Stromal cell of bone marrow (primary cell): ENCODE measurements at regions not wholly inside any gene's neighbourhood (a gene's known extent, or its start where the extent isn't known, plus 50 kb on each side); places are given as distances from the start of the nearest gene placed in this dataset.
"Not testable (repeated sequence)": the region's sequence is repeated elsewhere in the genome, so short reads cannot be mapped to it uniquely, and the experiment has no call there.

Source experiments
- DNase-seq: peaks from one replicate; pipeline ENCODE4 v3.0.0-alpha.2; 2012; ENCODE audit warnings: low read depth

DNA sequence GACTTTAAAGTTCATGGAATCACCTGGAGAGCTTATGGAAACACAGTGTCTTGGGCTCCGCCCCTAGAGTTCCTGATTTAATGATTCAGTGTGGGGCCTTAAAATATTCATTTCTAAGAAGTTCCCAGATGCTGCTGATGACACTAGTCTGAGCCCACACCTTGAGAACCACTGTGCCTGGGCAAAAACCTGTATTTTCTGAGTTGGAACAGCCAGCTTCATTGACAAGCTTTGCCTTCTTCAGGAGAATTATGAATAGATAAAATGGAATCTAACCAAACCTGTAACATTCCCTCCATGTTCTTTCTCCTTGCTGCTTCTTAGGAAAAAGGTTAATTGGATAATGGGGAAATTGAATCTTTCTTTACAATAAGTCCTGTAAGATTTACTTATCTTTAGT, 490.7 kb downstream of the DIPK2A start:
- no peak for DNase-seq

- DNase-seq = no peak
These were observed 492.3 kb downstream of the DIPK2A start for GRCh38 chr3:144463911-144464310.

DNA sequence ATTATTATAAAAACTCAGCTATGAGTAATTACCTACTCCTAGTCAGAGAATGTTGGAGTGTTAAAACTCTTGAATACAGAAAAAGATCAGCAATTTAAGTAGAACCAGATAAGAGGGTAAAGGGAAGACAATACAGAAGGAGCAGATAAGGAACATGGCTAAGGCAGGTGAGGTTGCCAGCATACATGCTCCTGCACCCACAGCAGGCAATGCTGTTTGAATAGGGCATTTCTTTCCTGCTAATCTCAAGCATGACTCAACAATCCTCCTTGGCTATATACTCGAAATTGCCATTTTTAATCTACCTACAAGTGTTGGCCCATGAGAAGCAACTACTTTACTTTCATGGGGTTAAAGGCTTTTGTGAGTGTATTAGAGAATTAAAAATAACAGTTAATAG, 494.5 kb downstream of the DIPK2A start:
- no peak for DNase-seq

- no peak for DNase-seq
These were observed 494.9 kb downstream of the DIPK2A start for GRCh38 chr3:144466540-144466939.

- DNase-seq = no peak
These were observed 499.0 kb downstream of the DIPK2A start for GRCh38 chr3:144470666-144471065.

- no peak for DNase-seq
These were observed 506.0 kb downstream of the DIPK2A start for GRCh38 chr3:144477593-144477992.

GRCh38 chr3:144480416-144480919, 508.8 kb downstream of the DIPK2A start:
- no peak for DNase-seq

- no peak for DNase-seq
These were observed 511.3 kb downstream of the DIPK2A start for GRCh38 chr3:144482876-144483275.

DNA sequence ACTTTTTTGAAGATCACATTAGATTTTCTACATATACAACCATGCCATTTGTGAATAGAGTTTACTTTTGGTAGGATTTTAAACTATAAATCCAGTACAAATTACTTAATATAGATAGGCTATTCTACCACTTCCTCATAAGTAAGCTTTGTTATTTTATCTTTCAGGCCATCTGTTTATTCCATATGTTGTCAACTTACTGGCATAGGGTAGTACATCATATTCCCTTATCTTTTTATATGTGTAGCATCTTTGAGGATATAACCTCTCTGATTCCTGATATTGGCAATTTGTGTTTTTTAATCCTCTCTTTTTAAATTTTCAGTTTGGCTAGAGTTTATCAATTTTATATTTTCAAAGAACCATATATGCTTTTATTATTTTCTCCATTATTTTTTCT, 515.4 kb downstream of the DIPK2A start:
- no peak for DNase-seq

- no peak for DNase-seq
These were observed 517.3 kb downstream of the DIPK2A start for GRCh38 chr3:144488927-144489326.

DNA sequence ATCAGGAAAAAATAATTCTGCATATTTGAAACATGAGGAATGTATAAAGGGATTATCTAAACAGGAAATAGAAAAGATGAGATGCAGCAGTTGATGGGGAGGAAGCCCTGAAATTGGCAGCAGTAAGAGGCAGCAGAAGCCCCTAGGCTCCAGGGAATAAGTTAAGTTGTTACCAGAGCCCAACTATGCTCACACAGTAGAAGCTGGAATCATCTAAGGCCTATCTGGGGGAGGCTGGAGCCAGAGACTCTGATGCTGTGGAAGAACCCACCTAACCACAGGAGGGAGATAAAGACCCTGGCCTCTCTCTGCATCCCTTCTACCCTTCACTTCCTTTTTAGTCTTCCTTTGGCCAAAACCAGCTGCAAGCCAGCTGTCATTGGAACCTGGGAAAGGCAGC, 519.7 kb downstream of the DIPK2A start:
- DNase-seq = no peak

GRCh38 chr3:144494651-144495050, 523.0 kb downstream of the DIPK2A start:
- DNase-seq = not testable (repeated sequence)

GRCh38 chr3:144496141-144496835, 524.7 kb downstream of the DIPK2A start:
- no peak for DNase-seq

- DNase-seq = no peak
These were observed 525.8 kb downstream of the DIPK2A start for GRCh38 chr3:144497452-144497851.

- no peak for DNase-seq
These were observed 527.6 kb downstream of the DIPK2A start for GRCh38 chr3:144499001-144499930.

- no peak for DNase-seq
These were observed 529.8 kb downstream of the DIPK2A start for GRCh38 chr3:144501467-144501866.

DNA sequence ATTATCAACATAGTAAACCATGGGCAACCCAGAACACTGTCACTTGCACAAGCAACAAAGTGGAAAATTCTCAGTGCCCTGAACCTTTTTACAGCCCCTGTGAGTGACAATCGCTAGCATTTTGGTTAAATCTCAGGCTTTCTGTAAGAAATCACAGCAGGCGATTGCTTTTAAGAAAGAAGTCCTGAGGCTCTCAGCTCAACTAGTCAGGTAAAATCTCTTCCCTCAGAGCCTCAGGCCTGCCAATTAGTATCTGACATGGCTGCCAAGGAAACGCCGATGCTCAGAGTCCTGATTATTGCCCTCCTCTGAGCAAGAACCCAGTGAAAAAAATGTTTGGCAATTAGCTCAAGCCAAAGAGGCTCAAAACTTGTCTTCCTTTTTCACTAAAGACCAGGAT, 530.8 kb downstream of the DIPK2A start:
- DNase-seq = no peak

- DNase-seq = not testable (repeated sequence)
These were observed 534.8 kb downstream of the DIPK2A start for GRCh38 chr3:144506375-144506774.

- no peak for DNase-seq
These were observed 539.7 kb downstream of the DIPK2A start for GRCh38 chr3:144511346-144511745.

DNA sequence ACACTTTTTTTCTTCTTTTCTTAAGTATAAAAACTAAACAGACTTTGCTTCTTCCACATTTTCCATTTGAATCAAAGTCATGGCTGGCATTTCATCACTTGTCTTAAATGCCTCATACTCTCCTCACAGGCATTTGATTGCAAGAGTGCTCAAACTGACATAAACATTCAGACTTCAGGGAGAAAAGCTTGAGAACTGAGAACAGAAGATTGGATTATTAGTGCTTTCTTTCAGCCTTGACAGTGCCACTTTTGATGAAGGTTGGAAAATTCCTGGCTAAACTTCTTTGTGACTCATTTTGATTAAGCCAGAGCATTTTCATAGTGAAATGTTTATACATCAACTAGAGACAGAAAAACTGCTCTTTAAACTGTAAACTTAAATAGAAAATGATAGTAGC, 544.4 kb downstream of the DIPK2A start:
- no peak for DNase-seq

DNA sequence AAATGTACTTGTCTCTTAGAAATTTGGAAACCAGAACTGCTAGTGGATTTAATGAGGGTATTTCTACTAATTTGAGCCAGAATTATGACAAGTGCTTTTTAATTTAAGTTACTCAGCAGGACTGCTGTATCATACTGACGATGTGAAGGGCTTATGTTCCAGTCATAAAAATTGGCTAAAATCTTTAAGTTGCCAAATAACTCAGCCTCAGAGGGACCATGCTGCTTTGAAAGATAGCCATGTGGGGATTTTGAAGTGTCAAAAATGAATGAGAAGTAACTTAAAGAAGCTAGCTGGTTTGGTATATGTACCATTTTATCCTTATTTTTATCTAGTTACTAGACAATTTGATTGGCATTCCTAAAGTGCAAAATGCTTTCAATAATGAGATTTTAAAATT, 545.0 kb downstream of the DIPK2A start:
- DNase-seq = no peak

DNA sequence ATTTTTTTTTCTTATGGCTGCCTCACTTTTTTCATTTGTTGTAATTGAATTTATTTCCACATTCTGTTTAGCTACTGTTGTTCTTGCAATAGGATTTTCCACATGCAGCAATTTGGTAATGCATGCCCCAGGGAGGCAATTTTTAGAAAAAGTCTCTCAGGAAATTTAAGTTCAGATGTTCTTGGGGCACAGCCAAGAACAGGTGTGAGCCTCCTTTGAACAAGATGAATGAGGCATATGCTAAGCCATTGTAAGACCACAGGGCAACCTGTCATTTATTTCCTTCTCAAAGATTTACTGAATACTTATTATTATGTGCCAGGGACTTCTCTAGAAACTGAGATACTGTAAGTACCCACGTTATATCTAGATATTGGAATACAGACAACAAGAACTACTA, 549.5 kb downstream of the DIPK2A start:
- no peak for DNase-seq

DNA sequence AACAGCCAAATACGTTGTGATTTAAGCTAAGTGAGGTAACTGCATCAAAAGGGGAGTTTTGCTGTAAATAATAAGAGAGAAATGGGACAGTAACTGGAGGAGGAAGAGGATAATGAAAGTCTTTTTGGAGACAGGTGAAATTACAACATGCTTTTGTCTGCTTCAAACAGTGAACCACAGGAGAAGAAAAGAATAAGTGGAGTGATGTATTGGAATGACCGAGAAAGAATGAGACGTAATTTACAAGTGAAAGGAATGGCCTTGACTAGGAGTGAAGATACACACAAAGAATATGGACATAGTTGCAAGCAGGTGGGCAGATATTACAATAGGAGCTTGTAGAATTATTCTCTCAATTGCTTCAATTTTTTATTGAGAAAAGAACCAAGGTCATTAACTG, 550.8 kb downstream of the DIPK2A start:
- no peak for DNase-seq
